ENCODE measurements at regions not wholly inside any gene's neighbourhood (a gene's known extent, or its start where the extent isn't known, plus 50 kb on each side); places are given as distances from the start of the nearest gene placed in this dataset.
A peak's percentile ranks its signal among the peaks of the same experiment; 100 is the strongest.

GRCh38 chr3:99286266-99286845 is 352.0 kb upstream of the COL8A1 start:
- ATAC-seq (replicated peaks): no peak
- DNase-seq: no peak
- no peak overlapping the region for H3K27ac Mint-ChIP-seq
- H3K9me3 Mint-ChIP-seq: peaks cover 0 to 8% of the 10 kb centered on the region in 2 donors
- H3K4me3 Mint-ChIP-seq: no peak overlapping the region
- no peaks in the 10 kb centered on the region for H3K4me1 Mint-ChIP-seq
- no peaks in the 10 kb centered on the region for H3K36me3 Mint-ChIP-seq
- no peaks in the 10 kb centered on the region for H3K27me3 Mint-ChIP-seq

GRCh38 chr3:99269606-99270351 is 368.3 kb upstream of the DCBLD2 start:
- H3K4me1 Mint-ChIP-seq: no peaks in the 10 kb centered on the region
- ATAC-seq (replicated peaks): peak in 1 of 2 donors; percentile 16
- H3K27me3 Mint-ChIP-seq: no peaks in the 10 kb centered on the region
- DNase-seq: no peak
- H3K9me3 Mint-ChIP-seq: peaks cover 0 to 3% of the 10 kb centered on the region in 2 donors
- H3K4me3 Mint-ChIP-seq: no peak overlapping the region
- H3K36me3 Mint-ChIP-seq: no peaks in the 10 kb centered on the region
- H3K27ac Mint-ChIP-seq: no peak overlapping the region

- H3K9me3 Mint-ChIP-seq: peaks cover 5 to 9% of the 10 kb centered on the region in 2 donors
- no peak overlapping the region for H3K4me3 Mint-ChIP-seq
- H3K4me1 Mint-ChIP-seq: no peaks in the 10 kb centered on the region
- DNase-seq (no peak), ATAC-seq (replicated peaks) (no peak)
- no peaks in the 10 kb centered on the region for H3K27me3 Mint-ChIP-seq
- no peaks in the 10 kb centered on the region for H3K36me3 Mint-ChIP-seq
- no peak overlapping the region for H3K27ac Mint-ChIP-seq
Measured at GRCh38 chr3:99256788-99257187, 355.3 kb upstream of the DCBLD2 start.

GRCh38 chr3:99253963-99254355 is 352.5 kb upstream of the DCBLD2 start:
- no peak overlapping the region for H3K4me3 Mint-ChIP-seq
- H3K36me3 Mint-ChIP-seq: no peaks in the 10 kb centered on the region
- no peaks in the 10 kb centered on the region for H3K4me1 Mint-ChIP-seq
- no peak overlapping the region for H3K27ac Mint-ChIP-seq
- peaks cover 5 to 8% of the 10 kb centered on the region in 2 donors for H3K9me3 Mint-ChIP-seq
- no peaks in the 10 kb centered on the region for H3K27me3 Mint-ChIP-seq
- DNase-seq (no peak), ATAC-seq (replicated peaks) (no peak)

- H3K4me3 Mint-ChIP-seq: no peak overlapping the region
- no peaks in the 10 kb centered on the region for H3K27me3 Mint-ChIP-seq
- DNase-seq (no peak), ATAC-seq (replicated peaks) (no peak)
- no peaks in the 10 kb centered on the region for H3K36me3 Mint-ChIP-seq
- no peaks in the 10 kb centered on the region for H3K9me3 Mint-ChIP-seq
- no peaks in the 10 kb centered on the region for H3K4me1 Mint-ChIP-seq
- H3K27ac Mint-ChIP-seq: no peak overlapping the region
Measured at GRCh38 chr3:99250821-99251355, 349.4 kb upstream of the DCBLD2 start.

GRCh38 chr3:99250272-99250671 is 348.8 kb upstream of the DCBLD2 start:
- H3K27me3 Mint-ChIP-seq: no peaks in the 10 kb centered on the region
- DNase-seq: no peak
- no peak for ATAC-seq (replicated peaks)
- no peak overlapping the region for H3K4me3 Mint-ChIP-seq
- no peaks in the 10 kb centered on the region for H3K4me1 Mint-ChIP-seq
- H3K9me3 Mint-ChIP-seq: no peaks in the 10 kb centered on the region
- no peak overlapping the region for H3K27ac Mint-ChIP-seq
- H3K36me3 Mint-ChIP-seq: no peaks in the 10 kb centered on the region

GRCh38 chr3:99249627-99250026 is 348.1 kb upstream of the DCBLD2 start:
- Mint-ChIP-seq H3K27ac (no peak overlapping the region), H3K4me3 (no peak overlapping the region), H3K4me1 (no peaks in the 10 kb centered on the region), H3K9me3 (peaks cover 0 to 2% of the 10 kb centered on the region in 2 donors), H3K36me3 (no peaks in the 10 kb centered on the region), H3K27me3 (no peaks in the 10 kb centered on the region)
- DNase-seq (no peak), ATAC-seq (replicated peaks) (no peak)

GRCh38 chr3:99248913-99249312 is 347.4 kb upstream of the DCBLD2 start:
- no peaks in the 10 kb centered on the region for H3K27me3 Mint-ChIP-seq
- peaks cover 0 to 2% of the 10 kb centered on the region in 2 donors for H3K9me3 Mint-ChIP-seq
- DNase-seq (no peak), ATAC-seq (replicated peaks) (no peak)
- H3K4me1 Mint-ChIP-seq: no peaks in the 10 kb centered on the region
- no peaks in the 10 kb centered on the region for H3K36me3 Mint-ChIP-seq
- no peak overlapping the region for H3K27ac Mint-ChIP-seq
- no peak overlapping the region for H3K4me3 Mint-ChIP-seq

- no peak for ATAC-seq (replicated peaks)
- H3K4me1 Mint-ChIP-seq: no peaks in the 10 kb centered on the region
- H3K9me3 Mint-ChIP-seq: peaks cover 0 to 4% of the 10 kb centered on the region in 2 donors
- no peak overlapping the region for H3K4me3 Mint-ChIP-seq
- H3K27ac Mint-ChIP-seq: no peak overlapping the region
- DNase-seq: no peak
- H3K27me3 Mint-ChIP-seq: no peaks in the 10 kb centered on the region
- no peaks in the 10 kb centered on the region for H3K36me3 Mint-ChIP-seq
Measured at GRCh38 chr3:99248130-99248529, 346.6 kb upstream of the DCBLD2 start.

- Mint-ChIP-seq H3K4me3 (no peak overlapping the region), H3K27ac (peak overlapping the region; percentile 51), H3K27me3 (no peaks in the 10 kb centered on the region), H3K4me1 (no peaks in the 10 kb centered on the region), H3K9me3 (peaks cover 0 to 4% of the 10 kb centered on the region in 2 donors), H3K36me3 (no peaks in the 10 kb centered on the region)
- no peak for DNase-seq
- no peak for ATAC-seq (replicated peaks)
Measured at GRCh38 chr3:99246010-99246654, 344.6 kb upstream of the DCBLD2 start.

- no peaks in the 10 kb centered on the region for H3K27me3 Mint-ChIP-seq
- DNase-seq: no peak
- no peak for ATAC-seq (replicated peaks)
- no peaks in the 10 kb centered on the region for H3K36me3 Mint-ChIP-seq
- no peak overlapping the region for H3K27ac Mint-ChIP-seq
- H3K4me1 Mint-ChIP-seq: no peaks in the 10 kb centered on the region
- H3K4me3 Mint-ChIP-seq: no peak overlapping the region
- peaks cover 0 to 4% of the 10 kb centered on the region in 2 donors for H3K9me3 Mint-ChIP-seq
Measured at GRCh38 chr3:99242271-99242670, 340.8 kb upstream of the DCBLD2 start.

- no peak overlapping the region for H3K27ac Mint-ChIP-seq
- no peaks in the 10 kb centered on the region for H3K4me1 Mint-ChIP-seq
- no peaks in the 10 kb centered on the region for H3K36me3 Mint-ChIP-seq
- peaks cover 0 to 5% of the 10 kb centered on the region in 2 donors for H3K9me3 Mint-ChIP-seq
- H3K27me3 Mint-ChIP-seq: no peaks in the 10 kb centered on the region
- DNase-seq (no peak), ATAC-seq (replicated peaks) (no peak)
- no peak overlapping the region for H3K4me3 Mint-ChIP-seq
Measured at GRCh38 chr3:99240700-99241099, 339.2 kb upstream of the DCBLD2 start.

GRCh38 chr3:99236576-99236975 is 335.1 kb upstream of the DCBLD2 start:
- no peak overlapping the region for H3K4me3 Mint-ChIP-seq
- ATAC-seq (replicated peaks) (no peak), DNase-seq (no peak)
- no peaks in the 10 kb centered on the region for H3K4me1 Mint-ChIP-seq
- no peaks in the 10 kb centered on the region for H3K27me3 Mint-ChIP-seq
- peaks cover 0 to 10% of the 10 kb centered on the region in 2 donors for H3K9me3 Mint-ChIP-seq
- H3K36me3 Mint-ChIP-seq: no peaks in the 10 kb centered on the region
- H3K27ac Mint-ChIP-seq: no peak overlapping the region

GRCh38 chr3:99232696-99233095 is 331.2 kb upstream of the DCBLD2 start:
- Mint-ChIP-seq H3K27ac (no peak overlapping the region), H3K9me3 (peaks cover 4 to 10% of the 10 kb centered on the region in 2 donors), H3K27me3 (no peaks in the 10 kb centered on the region), H3K4me3 (no peak overlapping the region), H3K4me1 (no peaks in the 10 kb centered on the region), H3K36me3 (no peaks in the 10 kb centered on the region)
- DNase-seq: no peak
- no peak for ATAC-seq (replicated peaks)

- DNase-seq (no peak), ATAC-seq (replicated peaks) (no peak)
- no peaks in the 10 kb centered on the region for H3K4me1 Mint-ChIP-seq
- no peaks in the 10 kb centered on the region for H3K36me3 Mint-ChIP-seq
- H3K4me3 Mint-ChIP-seq: no peak overlapping the region
- no peak overlapping the region for H3K27ac Mint-ChIP-seq
- H3K27me3 Mint-ChIP-seq: no peaks in the 10 kb centered on the region
- peaks cover 4 to 12% of the 10 kb centered on the region in 2 donors for H3K9me3 Mint-ChIP-seq
Measured at GRCh38 chr3:99218468-99218867, 317.0 kb upstream of the DCBLD2 start.

All from stimulated activated naive B cell treated with anti-CD40 and anti-IgM and Interleukin-4, amounts not matched to agents 10 μg/mL and 1 μg/mL and 100 μg/mL, for 72 hours (primary cell).